ENCODE measurements at regions not wholly inside any gene's neighbourhood (a gene's known extent, or its start where the extent isn't known, plus 50 kb on each side); places are given as distances from the start of the nearest gene placed in this dataset.
"Not testable (repeated sequence)": the region's sequence is repeated elsewhere in the genome, so short reads cannot be mapped to it uniquely, and the experiment has no call there.

DNA sequence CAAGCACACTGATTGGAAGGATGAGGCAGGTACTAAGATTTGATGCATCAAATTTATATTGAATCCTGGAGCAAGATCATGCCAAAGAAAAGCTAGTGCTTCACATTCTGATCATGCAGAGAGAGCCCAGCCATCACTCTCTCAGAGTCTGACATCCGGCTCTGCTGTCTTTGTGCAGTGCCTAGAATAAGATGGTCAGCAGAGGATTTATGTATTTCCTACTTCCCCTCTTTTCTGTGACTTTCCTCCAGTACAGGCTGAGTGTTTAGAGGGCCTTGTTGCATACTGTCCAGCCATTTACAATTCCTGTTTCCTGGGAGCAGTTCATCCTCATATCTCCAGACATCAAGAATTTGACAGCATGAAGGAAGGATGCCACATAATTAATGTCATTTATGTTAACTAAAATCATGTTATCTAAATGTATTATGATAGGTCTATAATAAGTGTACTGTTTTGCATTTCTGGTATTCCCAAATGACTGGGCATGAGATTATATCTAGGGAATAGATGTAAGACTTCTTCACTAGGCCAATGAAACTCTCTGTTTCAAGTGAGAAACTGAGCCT is 167.6 kb downstream of the EPM2A start:
- ATAC-seq (no peak), DNase-seq (no peak)
- Mint-ChIP-seq H3K4me1 (ENCODE audit: low read depth) (no peaks in the 10 kb centered on the region), H3K36me3 (ENCODE audit: low read depth) (no peaks in the 10 kb centered on the region), H3K4me3 (no peak overlapping the region), H3K27me3 (no peaks in the 10 kb centered on the region), H3K27ac (no peak overlapping the region), H3K9me3 (no peaks in the 10 kb centered on the region)
- CTCF ChIA-PET, result no interaction called here
- TF ChIP-seq, protein P1, sequence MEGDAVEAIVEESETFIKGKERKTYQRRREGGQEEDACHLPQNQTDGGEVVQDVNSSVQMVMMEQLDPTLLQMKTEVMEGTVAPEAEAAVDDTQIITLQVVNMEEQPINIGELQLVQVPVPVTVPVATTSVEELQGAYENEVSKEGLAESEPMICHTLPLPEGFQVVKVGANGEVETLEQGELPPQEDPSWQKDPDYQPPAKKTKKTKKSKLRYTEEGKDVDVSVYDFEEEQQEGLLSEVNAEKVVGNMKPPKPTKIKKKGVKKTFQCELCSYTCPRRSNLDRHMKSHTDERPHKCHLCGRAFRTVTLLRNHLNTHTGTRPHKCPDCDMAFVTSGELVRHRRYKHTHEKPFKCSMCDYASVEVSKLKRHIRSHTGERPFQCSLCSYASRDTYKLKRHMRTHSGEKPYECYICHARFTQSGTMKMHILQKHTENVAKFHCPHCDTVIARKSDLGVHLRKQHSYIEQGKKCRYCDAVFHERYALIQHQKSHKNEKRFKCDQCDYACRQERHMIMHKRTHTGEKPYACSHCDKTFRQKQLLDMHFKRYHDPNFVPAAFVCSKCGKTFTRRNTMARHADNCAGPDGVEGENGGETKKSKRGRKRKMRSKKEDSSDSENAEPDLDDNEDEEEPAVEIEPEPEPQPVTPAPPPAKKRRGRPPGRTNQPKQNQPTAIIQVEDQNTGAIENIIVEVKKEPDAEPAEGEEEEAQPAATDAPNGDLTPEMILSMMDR (IDR thresholded peaks at IDR 0.05), result no peak
- intact Hi-C loops (cut with micrococcal nuclease), result no loop called here
- POLR2A ChIA-PET, result no interaction called here

GRCh38 chr6:145569140-145569539 is 166.2 kb downstream of the EPM2A start:
- DNase-seq, result no peak

GRCh38 chr6:145570336-145570735 is 165.0 kb downstream of the EPM2A start:
- peaks cover 12% of the 10 kb centered on the region for H3K9me3 Mint-ChIP-seq
- POLR2A ChIA-PET; H3K4me1 Mint-ChIP-seq (ENCODE audit: low read depth); H3K36me3 Mint-ChIP-seq (ENCODE audit: low read depth); H3K4me3 Mint-ChIP-seq; ATAC-seq; DNase-seq; H3K27ac Mint-ChIP-seq; intact Hi-C loops (cut with micrococcal nuclease); H3K27me3 Mint-ChIP-seq; CTCF ChIA-PET: not testable (repeated sequence)

More at GRCh38 chr6:145569140-145569539, 166.2 kb downstream of the EPM2A start:
- H3K4me1 Mint-ChIP-seq (ENCODE audit: low read depth), result no peaks in the 10 kb centered on the region
- H3K27ac Mint-ChIP-seq, result no peak overlapping the region
- ATAC-seq, result no peak
- no peaks in the 10 kb centered on the region for H3K27me3 Mint-ChIP-seq
- intact Hi-C loops (cut with micrococcal nuclease), result no loop called here
- H3K9me3 Mint-ChIP-seq, result peaks cover 1% of the 10 kb centered on the region
- H3K4me3 Mint-ChIP-seq, result no peak overlapping the region
- ChIA-PET CTCF (no interaction called here), POLR2A (no interaction called here)
- no peaks in the 10 kb centered on the region for H3K36me3 Mint-ChIP-seq (ENCODE audit: low read depth)
- TF ChIP-seq, protein P1 (IDR thresholded peaks at IDR 0.05), result no peak

GRCh38 chr6:145574269-145574668 is 161.1 kb downstream of the EPM2A start:
- H3K27ac Mint-ChIP-seq, H3K4me3 Mint-ChIP-seq: not testable (repeated sequence)

More at GRCh38 chr6:145574269-145574668, 161.1 kb downstream of the EPM2A start:
- H3K36me3 Mint-ChIP-seq (ENCODE audit: low read depth); H3K4me1 Mint-ChIP-seq (ENCODE audit: low read depth); CTCF ChIA-PET; H3K27me3 Mint-ChIP-seq; ATAC-seq; POLR2A ChIA-PET; intact Hi-C loops (cut with micrococcal nuclease); DNase-seq: not testable (repeated sequence)
- peaks cover 30% of the 10 kb centered on the region for H3K9me3 Mint-ChIP-seq
